HCT116 (cell line): ENCODE measurements at regions not wholly inside any gene's neighbourhood (a gene's known extent, or its start where the extent isn't known, plus 50 kb on each side); places are given as distances from the start of the nearest gene placed in this dataset.

Experiments
- ATAC-seq: fragments of 200-7000 bp; cut with Tn5 transposase; 2 replicates; pipeline ENCODE4 v1.9.1; 2020; ENCODE audit warnings: mild to moderate bottlenecking, moderate library complexity
- BruUV-seq: library from RNA; stranded (reverse); fragments of 400-500 nt; replicated peaks from 2 replicates; lab custom pipeline; 2021; lab: Mats Ljungman, UMichigan
- CTCF ChIA-PET: fragments of 300-600 bp; sonication (Branson Sonifier 250); formaldehyde crosslinking; loops from one replicate; lab custom pipeline; 2021; ENCODE audit warnings: antibody characterized with exemption; lab: Charles Lee
- POLR2A ChIA-PET: fragments of 300-600, 350-600 bp; sonication (Branson Sonifier 250); formaldehyde crosslinking; loops from one replicate; lab custom pipeline; 2021; ENCODE audit warnings: antibody characterized with exemption; lab: Charles Lee
- RAD21 ChIA-PET, 2 experiments: fragments of 300-600 bp; sonication (Branson Sonifier 250); formaldehyde crosslinking; loops; one replicate each; lab custom pipeline; 2023; ENCODE audit warnings: low total read pairs in 2 of 2; ENCODE audit not compliant: uncharacterized antibody in 2 of 2, unreplicated experiment in 2 of 2, low non-redundant PET in 1 of 2; lab: Charles Lee
- DNase-seq: peaks from one replicate; pipeline ENCODE4 v3.0.0-alpha.2; 2010; ENCODE audit warnings: low read depth, low spot score
- H2AFZ ChIP-seq: fragments of 200-600 bp; shearing (Covaris generic), sonication (generic); 2 replicates; pipeline ENCODE4 v1.6.1; 2017; ENCODE audit warnings: low read depth, mixed run types, mixed read lengths, antibody characterized with exemption, low read length; ENCODE audit not compliant: poor library complexity, severe bottlenecking
- H3K27ac ChIP-seq: 2 replicates; pipeline ENCODE4 v1.5.1; 2012; ENCODE audit warnings: low read depth, low read length
- H3K27me3 ChIP-seq: fragments of 200-600 bp; sonication (generic); 2 replicates; pipeline ENCODE4 v1.6.1; 2016; ENCODE audit warnings: mixed run types, low read length, mixed read lengths; ENCODE audit not compliant: insufficient read depth
- H3K36me3 ChIP-seq, 2 experiments: fragments of 200-500 bp in 1 of 2; fragments of 200-600 bp in 1 of 2; sonication (Bioruptor generic) in 1 of 2; sonication (generic) in 1 of 2; 2 replicates each; pipeline versions ENCODE4 v1.5.1 to v1.6.1; 2014 to 2016; ENCODE audit warnings: low read length in 2 of 2, inconsistent platforms in 1 of 2, mixed read lengths in 1 of 2, mixed run types in 1 of 2; ENCODE audit not compliant: insufficient read depth in 2 of 2, control insufficient read depth in 1 of 2
- H3K4me1 ChIP-seq, 2 experiments: fragments of 200-600 bp in 1 of 2; sonication (generic) in 1 of 2; 2 replicates each; pipeline versions ENCODE4 v1.5.1 to v1.6.1; 2012 to 2017; ENCODE audit warnings: low read length in 2 of 2, inconsistent platforms in 1 of 2, mild to moderate bottlenecking in 1 of 2, mixed read lengths in 1 of 2, mixed run types in 1 of 2, moderate library complexity in 1 of 2; ENCODE audit not compliant: insufficient read depth in 2 of 2, control insufficient read depth in 1 of 2
- H3K4me2 ChIP-seq: fragments of 200-600 bp; sonication (generic); 2 replicates; pipeline ENCODE4 v1.6.1; 2017; ENCODE audit warnings: mixed run types, low read length, mixed read lengths
- H3K4me3 ChIP-seq, 2 experiments: fragments of 200-600 bp in 1 of 2; sonication (generic) in 1 of 2; replicated peaks in 1 of 2; 2 replicates each; pipeline ENCODE4 v1.5.1; 2011 to 2016; ENCODE audit warnings: low read length in 2 of 2, control low read depth in 1 of 2, low read depth in 1 of 2, mild to moderate bottlenecking in 1 of 2, mixed read lengths in 1 of 2, mixed run types in 1 of 2
- H3K79me2 ChIP-seq: fragments of 200-600 bp; sonication (generic); 2 replicates; pipeline ENCODE4 v1.6.1; 2017; ENCODE audit warnings: mild to moderate bottlenecking, mixed run types, low read length, moderate library complexity, mixed read lengths; ENCODE audit not compliant: insufficient read depth
- H3K9ac ChIP-seq: fragments of 200-600 bp; sonication (generic); 2 replicates; pipeline ENCODE4 v1.6.1; 2016; ENCODE audit warnings: low read length, mixed read lengths
- H3K9me2 ChIP-seq: fragments of 200-600 bp; sonication (generic), shearing (Covaris generic); 2 replicates; pipeline ENCODE4 v1.6.1; 2017; ENCODE audit warnings: mixed run types, mild to moderate bottlenecking, moderate library complexity; ENCODE audit not compliant: insufficient read depth
- H3K9me3 ChIP-seq, 2 experiments: fragments of 200-500 bp in 1 of 2; fragments of 200-600 bp in 1 of 2; sonication (Bioruptor generic) in 1 of 2; sonication (generic) in 1 of 2; 2 replicates each; pipeline ENCODE4 v1.6.1; 2014 to 2017; ENCODE audit warnings: low read length in 2 of 2, mixed read lengths in 2 of 2, inconsistent platforms in 1 of 2, low read depth in 1 of 2, mild to moderate bottlenecking in 1 of 2, mixed run types in 1 of 2, moderate library complexity in 1 of 2; ENCODE audit not compliant: control insufficient read depth in 1 of 2, insufficient read depth in 1 of 2
- H4K20me1 ChIP-seq: fragments of 200-600 bp; sonication (generic), shearing (Covaris generic); 2 replicates; pipeline ENCODE4 v1.6.1; 2017; ENCODE audit warnings: mixed run types, mild to moderate bottlenecking, moderate library complexity; ENCODE audit not compliant: insufficient read depth
- ATF3 ChIP-seq: IDR thresholded peaks from 2 replicates; pipeline ENCODE4 v1.6.1; 2012
- CEBPB ChIP-seq: IDR thresholded peaks from 2 replicates; pipeline ENCODE4 v1.6.1; 2012; ENCODE audit warnings: low read depth
- ELF1 ChIP-seq: IDR thresholded peaks from 2 replicates; pipeline ENCODE4 v1.6.1; 2012; ENCODE audit warnings: low read depth, borderline replicate concordance
- EZH2phosphoT487 ChIP-seq: fragments of 200-600 bp; IDR thresholded peaks from 2 replicates; pipeline ENCODE4 v1.6.1; 2018; ENCODE audit warnings: antibody characterized with exemption, borderline replicate concordance
- MAX ChIP-seq: IDR thresholded peaks from 2 replicates; pipeline ENCODE4 v1.6.1; 2012
- POLR2AphosphoS5 ChIP-seq: IDR thresholded peaks from 2 replicates; pipeline ENCODE4 v1.6.1; 2011; ENCODE audit warnings: mild to moderate bottlenecking, low read depth, low read length, moderate library complexity
- RAD21 ChIP-seq: IDR thresholded peaks from 2 replicates; pipeline ENCODE4 v1.6.1; 2012; ENCODE audit warnings: low read depth, mild to moderate bottlenecking
- REST ChIP-seq: IDR thresholded peaks from 2 replicates; pipeline ENCODE4 v1.6.1; 2012; ENCODE audit warnings: low read depth
- TCF7L2 ChIP-seq: IDR thresholded peaks from 2 replicates; pipeline ENCODE4 v1.7.0; 2011; ENCODE audit warnings: borderline replicate concordance, inconsistent platforms; ENCODE audit not compliant: insufficient read depth, insufficient read length; ENCODE audit errors: extremely low read depth
- ZBTB33 ChIP-seq: IDR thresholded peaks from 2 replicates; pipeline ENCODE4 v1.6.1; 2011; ENCODE audit warnings: mild to moderate bottlenecking, low read length, moderate library complexity; ENCODE audit not compliant: insufficient replicate concordance; ENCODE audit errors: extremely low read depth
- intact Hi-C: fragments of 100-400 bp; cut with micrococcal nuclease; formaldehyde crosslinking; loops from 2 replicates; pipeline ENCODE4 v1.10.0; 2022

- Histone ChIP-seq H3K4me2 (no peak overlapping the region), H2AFZ (no peak overlapping the region), H3K9ac (no peak overlapping the region), H4K20me1 (no peaks in the 10 kb centered on the region), H3K27me3 (no peaks in the 10 kb centered on the region; the same call in 1 of the 2 replicates), H3K9me2 (no peaks in the 10 kb centered on the region), H3K9me3 (no peaks in the 10 kb centered on the region), H3K4me1 (no peaks in the 10 kb centered on the region), H3K27ac (no peak overlapping the region), H3K4me3 (no peak overlapping the region), H3K36me3 (no peaks in the 10 kb centered on the region), H3K79me2 (no peaks in the 10 kb centered on the region)
- intact Hi-C loops, result no loop called here
- CTCF ChIA-PET, result no interaction called here
- TF ChIP-seq MAX (no peak), POLR2AphosphoS5 (no peak), CEBPB (no peak), ATF3 (no peak), TCF7L2 (no peak), EZH2phosphoT487 (no peak), REST (no peak), ZBTB33 (no peak), ELF1 (no peak), RAD21 (no peak)
- RAD21 ChIA-PET, result no interaction called here
- ATAC-seq (no peak), DNase-seq (no peak)
- POLR2A ChIA-PET, result no interaction called here
- no TSS peak for BruUV-seq
These were observed 704.7 kb downstream of the DIAPH3 start for GRCh38 chr13:59458908-59459579.
